Keratinocyte (primary cell): ENCODE measurements at regions not wholly inside any gene's neighbourhood (a gene's known extent, or its start where the extent isn't known, plus 50 kb on each side); places are given as distances from the start of the nearest gene placed in this dataset.

ENCODE experiments used
- CTCF ChIP-seq, 3 experiments: IDR thresholded peaks in 1 of 3; conservative IDR thresholded peaks in 1 of 3; optimal IDR thresholded peaks in 1 of 3; 2 replicates in 2 of 3; 3 replicates in 1 of 3; pipeline versions ENCODE3 to v1.5.1; 2011; ENCODE audit warnings: low read length in 3 of 3, mild to moderate bottlenecking in 3 of 3, moderate library complexity in 2 of 3, control low read depth in 1 of 3, inconsistent platforms in 1 of 3; ENCODE audit not compliant: insufficient read depth in 2 of 3; ENCODE audit errors: extremely low read depth in 1 of 3
- EZH2 ChIP-seq: IDR thresholded peaks from one replicate; pipeline ENCODE4 v1.6.1; 2012; ENCODE audit warnings: inconsistent platforms, mild to moderate bottlenecking, low read length, moderate library complexity

- TF ChIP-seq EZH2 (no peak), CTCF (optimal IDR thresholded peaks at IDR 0.05 in 1 of 3, IDR thresholded peaks at IDR 0.05 in 1 of 3, conservative IDR thresholded peaks at IDR 0.05 in 1 of 3; ENCODE audit: extremely low read depth in 1 of 3, insufficient read depth in 2 of 3, low read length in 3 of 3) (no peak)
Observed at GRCh38 chr18:34947711-34948125, 93.5 kb upstream of the MAPRE2 start.
